ENCODE measurements at regions not wholly inside any gene's neighbourhood (a gene's known extent, or its start where the extent isn't known, plus 50 kb on each side); places are given as distances from the start of the nearest gene placed in this dataset.

- Histone ChIP-seq H3K36me3 (ENCODE audit: control insufficient read depth, insufficient read depth, low read length) (no peaks in the 10 kb centered on the region), H3K9ac (ENCODE audit: low read length) (no peak overlapping the region), H3K27ac (ENCODE audit: low read depth, low read length) (no peak overlapping the region), H3K4me1 (ENCODE audit: control insufficient read depth, insufficient read depth, low read length) (no peaks in the 10 kb centered on the region), H3K27me3 (ENCODE audit: control insufficient read depth, insufficient read depth, low read length) (no peaks in the 10 kb centered on the region), H3K4me3 (ENCODE audit: low read length) (no peak overlapping the region)
Observed at GRCh38 chr3:137410028-137410427, 354.1 kb upstream of the SOX14 start.

- H3K27ac ChIP-seq (ENCODE audit: low read depth, low read length): no peak overlapping the region
- no peaks in the 10 kb centered on the region for H3K36me3 ChIP-seq (ENCODE audit: control insufficient read depth, insufficient read depth, low read length)
- H3K4me1 ChIP-seq (ENCODE audit: control insufficient read depth, insufficient read depth, low read length): no peaks in the 10 kb centered on the region
- no peak overlapping the region for H3K9ac ChIP-seq (ENCODE audit: low read length)
- no peak overlapping the region for H3K4me3 ChIP-seq (ENCODE audit: low read length)
- no peaks in the 10 kb centered on the region for H3K27me3 ChIP-seq (ENCODE audit: control insufficient read depth, insufficient read depth, low read length)
Observed at GRCh38 chr3:137420198-137420995, 343.7 kb upstream of the SOX14 start.

- H3K9ac ChIP-seq (ENCODE audit: low read length): no peak overlapping the region
- no peaks in the 10 kb centered on the region for H3K36me3 ChIP-seq (ENCODE audit: control insufficient read depth, insufficient read depth, low read length)
- H3K27me3 ChIP-seq (ENCODE audit: control insufficient read depth, insufficient read depth, low read length): no peaks in the 10 kb centered on the region
- no peak overlapping the region for H3K27ac ChIP-seq (ENCODE audit: low read depth, low read length)
- no peaks in the 10 kb centered on the region for H3K4me1 ChIP-seq (ENCODE audit: control insufficient read depth, insufficient read depth, low read length)
- H3K4me3 ChIP-seq (ENCODE audit: low read length): no peak overlapping the region
Observed at GRCh38 chr3:137438561-137438960, 325.6 kb upstream of the SOX14 start.

- Histone ChIP-seq H3K4me1 (ENCODE audit: control insufficient read depth, insufficient read depth, low read length) (no peaks in the 10 kb centered on the region), H3K27ac (ENCODE audit: low read depth, low read length) (no peak overlapping the region), H3K36me3 (ENCODE audit: control insufficient read depth, insufficient read depth, low read length) (no peaks in the 10 kb centered on the region), H3K4me3 (ENCODE audit: low read length) (no peak overlapping the region), H3K9ac (ENCODE audit: low read length) (no peak overlapping the region), H3K27me3 (ENCODE audit: control insufficient read depth, insufficient read depth, low read length) (no peaks in the 10 kb centered on the region)
Observed at GRCh38 chr3:137460944-137461343, 303.2 kb upstream of the SOX14 start.

- Histone ChIP-seq H3K36me3 (ENCODE audit: control insufficient read depth, insufficient read depth, low read length) (no peaks in the 10 kb centered on the region), H3K27me3 (ENCODE audit: control insufficient read depth, insufficient read depth, low read length) (no peaks in the 10 kb centered on the region), H3K27ac (ENCODE audit: low read depth, low read length) (no peak overlapping the region), H3K4me1 (ENCODE audit: control insufficient read depth, insufficient read depth, low read length) (no peaks in the 10 kb centered on the region), H3K4me3 (ENCODE audit: low read length) (no peak overlapping the region), H3K9ac (ENCODE audit: low read length) (no peak overlapping the region)
Observed at GRCh38 chr3:137463131-137463530, 301.0 kb upstream of the SOX14 start.

GRCh38 chr3:137464341-137464740, 299.8 kb upstream of the SOX14 start:
- no peaks in the 10 kb centered on the region for H3K27me3 ChIP-seq (ENCODE audit: control insufficient read depth, insufficient read depth, low read length)
- no peak overlapping the region for H3K9ac ChIP-seq (ENCODE audit: low read length)
- H3K4me1 ChIP-seq (ENCODE audit: control insufficient read depth, insufficient read depth, low read length): no peaks in the 10 kb centered on the region
- no peak overlapping the region for H3K27ac ChIP-seq (ENCODE audit: low read depth, low read length)
- H3K36me3 ChIP-seq (ENCODE audit: control insufficient read depth, insufficient read depth, low read length): no peaks in the 10 kb centered on the region
- H3K4me3 ChIP-seq (ENCODE audit: low read length): no peak overlapping the region

- Histone ChIP-seq H3K27me3 (ENCODE audit: control insufficient read depth, insufficient read depth, low read length) (no peaks in the 10 kb centered on the region), H3K4me3 (ENCODE audit: low read length) (no peak overlapping the region), H3K36me3 (ENCODE audit: control insufficient read depth, insufficient read depth, low read length) (no peaks in the 10 kb centered on the region), H3K9ac (ENCODE audit: low read length) (no peak overlapping the region), H3K4me1 (ENCODE audit: control insufficient read depth, insufficient read depth, low read length) (no peaks in the 10 kb centered on the region), H3K27ac (ENCODE audit: low read depth, low read length) (no peak overlapping the region)
Observed at GRCh38 chr3:137468446-137468845, 295.7 kb upstream of the SOX14 start.

GRCh38 chr3:137469263-137469662, 294.9 kb upstream of the SOX14 start:
- Histone ChIP-seq H3K27ac (ENCODE audit: low read depth, low read length) (no peak overlapping the region), H3K9ac (ENCODE audit: low read length) (no peak overlapping the region), H3K36me3 (ENCODE audit: control insufficient read depth, insufficient read depth, low read length) (no peaks in the 10 kb centered on the region), H3K27me3 (ENCODE audit: control insufficient read depth, insufficient read depth, low read length) (no peaks in the 10 kb centered on the region), H3K4me3 (ENCODE audit: low read length) (no peak overlapping the region), H3K4me1 (ENCODE audit: control insufficient read depth, insufficient read depth, low read length) (no peaks in the 10 kb centered on the region)

- H3K27ac ChIP-seq (ENCODE audit: low read depth, low read length): no peak overlapping the region
- H3K4me3 ChIP-seq (ENCODE audit: low read length): no peak overlapping the region
- no peak overlapping the region for H3K9ac ChIP-seq (ENCODE audit: low read length)
- H3K36me3 ChIP-seq (ENCODE audit: control insufficient read depth, insufficient read depth, low read length): no peaks in the 10 kb centered on the region
- no peaks in the 10 kb centered on the region for H3K4me1 ChIP-seq (ENCODE audit: control insufficient read depth, insufficient read depth, low read length)
- no peaks in the 10 kb centered on the region for H3K27me3 ChIP-seq (ENCODE audit: control insufficient read depth, insufficient read depth, low read length)
Observed at GRCh38 chr3:137471130-137471529, 293.0 kb upstream of the SOX14 start.

GRCh38 chr3:137471558-137472204, 292.4 kb upstream of the SOX14 start:
- Histone ChIP-seq H3K27ac (ENCODE audit: low read depth, low read length) (no peak overlapping the region), H3K27me3 (ENCODE audit: control insufficient read depth, insufficient read depth, low read length) (no peaks in the 10 kb centered on the region), H3K36me3 (ENCODE audit: control insufficient read depth, insufficient read depth, low read length) (no peaks in the 10 kb centered on the region), H3K4me1 (ENCODE audit: control insufficient read depth, insufficient read depth, low read length) (no peaks in the 10 kb centered on the region), H3K4me3 (ENCODE audit: low read length) (no peak overlapping the region), H3K9ac (ENCODE audit: low read length) (no peak overlapping the region)

GRCh38 chr3:137477614-137478013, 286.5 kb upstream of the SOX14 start:
- Histone ChIP-seq H3K36me3 (ENCODE audit: control insufficient read depth, insufficient read depth, low read length) (no peaks in the 10 kb centered on the region), H3K27me3 (ENCODE audit: control insufficient read depth, insufficient read depth, low read length) (no peaks in the 10 kb centered on the region), H3K9ac (ENCODE audit: low read length) (no peak overlapping the region), H3K4me3 (ENCODE audit: low read length) (no peak overlapping the region), H3K4me1 (ENCODE audit: control insufficient read depth, insufficient read depth, low read length) (no peaks in the 10 kb centered on the region), H3K27ac (ENCODE audit: low read depth, low read length) (no peak overlapping the region)

- Histone ChIP-seq H3K4me3 (ENCODE audit: low read length) (no peak overlapping the region), H3K27me3 (ENCODE audit: control insufficient read depth, insufficient read depth, low read length) (no peaks in the 10 kb centered on the region), H3K4me1 (ENCODE audit: control insufficient read depth, insufficient read depth, low read length) (no peaks in the 10 kb centered on the region), H3K36me3 (ENCODE audit: control insufficient read depth, insufficient read depth, low read length) (no peaks in the 10 kb centered on the region), H3K9ac (ENCODE audit: low read length) (no peak overlapping the region), H3K27ac (ENCODE audit: low read depth, low read length) (no peak overlapping the region)
Observed at GRCh38 chr3:137509354-137510045, 254.6 kb upstream of the SOX14 start.
